ENCODE measurements at regions not wholly inside any gene's neighbourhood (a gene's known extent, or its start where the extent isn't known, plus 50 kb on each side); places are given as distances from the start of the nearest gene placed in this dataset.

DNA sequence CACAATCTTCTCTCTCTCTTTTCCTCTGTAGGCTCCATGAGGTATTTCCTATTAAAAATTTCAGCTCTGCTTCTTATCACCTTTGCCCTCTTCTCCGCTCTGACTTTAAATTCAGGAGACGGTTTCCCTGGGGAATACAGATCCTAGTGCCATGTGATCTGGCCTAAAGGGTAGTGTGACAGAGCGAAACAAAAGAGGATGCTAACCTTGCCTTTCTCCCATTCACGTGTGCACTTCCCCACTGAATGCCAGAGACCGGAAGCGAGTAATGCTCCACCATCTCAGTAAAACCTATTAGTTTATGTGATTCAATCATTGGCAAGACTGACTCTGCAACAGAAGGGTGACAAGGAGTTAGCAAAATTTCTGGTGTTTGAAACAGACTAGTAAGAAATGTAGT is 358.3 kb downstream of the ZNF521 start:
- no peaks in the 10 kb centered on the region for H3K79me1 ChIP-seq (ENCODE audit: insufficient read depth, low read depth, low read length, poor library complexity, severe bottlenecking)
- H3K4me1 ChIP-seq (ENCODE audit: insufficient read depth, low read length) = no peaks in the 10 kb centered on the region
- H3K14ac ChIP-seq (ENCODE audit: insufficient read depth, low read length) = no peak overlapping the region
- Mint-ChIP-seq H3K27ac (no peak overlapping the region), H3K4me3 (no peak overlapping the region), H3K27me3 (ENCODE audit: low read depth) (no peaks in the 10 kb centered on the region), H3K36me3 (ENCODE audit: insufficient read depth in 1 of 3, low read depth in 3 of 3) (peaks cover 0 to under 1% (median 0%) of the 10 kb centered on the region in 3 experiments; a peak in 3 of 7 replicates), H3K4me1 (peaks cover 0 to 6% of the 10 kb centered on the region in 2 experiments; a peak in 2 of 4 replicates), H3K9me3 (peaks cover under 1% of the 10 kb centered on the region in 2 experiments; a peak in 4 of 5 replicates)
- no peaks in the 10 kb centered on the region for H4K20me1 ChIP-seq (ENCODE audit: control insufficient read depth, insufficient read depth, insufficient read length)
- no peak overlapping the region for H4K8ac ChIP-seq (replicated peaks; ENCODE audit: insufficient read length, low read depth, low read length)
- no peak overlapping the region for H3K4ac ChIP-seq (ENCODE audit: low read depth, low read length)
- no peak overlapping the region for H2BK15ac ChIP-seq (ENCODE audit: low read depth, low read length)
- H3K23ac ChIP-seq (ENCODE audit: insufficient read length, low read depth, low read length) = no peak overlapping the region
- no peak overlapping the region for H3K56ac ChIP-seq (ENCODE audit: insufficient read length, low read depth, low read length)
- H4K5ac ChIP-seq (ENCODE audit: insufficient read length, low read depth, low read length) = no peak overlapping the region
- no peaks in the 10 kb centered on the region for H3K27me3 ChIP-seq (ENCODE audit: insufficient read depth, low read length)
- H3K9ac ChIP-seq (ENCODE audit: extremely low read depth, insufficient read length, low read length) = no peak overlapping the region
- H3K18ac ChIP-seq (ENCODE audit: insufficient read length, low read depth, low read length) = no peak overlapping the region
- WGBS (ENCODE audit: extremely low coverage, insufficient read length, low lambda C conversion rate) = no CpG with 5 or more reads among the region's 6 CpGs
- no peak overlapping the region for H2AFZ ChIP-seq (ENCODE audit: low read length)
- H2BK5ac ChIP-seq (ENCODE audit: insufficient read length, low read length) = no peak overlapping the region
- H2BK20ac ChIP-seq (ENCODE audit: low read depth, low read length, poor library complexity, severe bottlenecking) = no peak overlapping the region
- H3K9me3 ChIP-seq (ENCODE audit: control insufficient read depth, low read depth, low read length) = no peaks in the 10 kb centered on the region
- H3K4me2 ChIP-seq (ENCODE audit: insufficient read depth, insufficient read length, low read length) = no peak overlapping the region
- TF ChIP-seq, protein P1, sequence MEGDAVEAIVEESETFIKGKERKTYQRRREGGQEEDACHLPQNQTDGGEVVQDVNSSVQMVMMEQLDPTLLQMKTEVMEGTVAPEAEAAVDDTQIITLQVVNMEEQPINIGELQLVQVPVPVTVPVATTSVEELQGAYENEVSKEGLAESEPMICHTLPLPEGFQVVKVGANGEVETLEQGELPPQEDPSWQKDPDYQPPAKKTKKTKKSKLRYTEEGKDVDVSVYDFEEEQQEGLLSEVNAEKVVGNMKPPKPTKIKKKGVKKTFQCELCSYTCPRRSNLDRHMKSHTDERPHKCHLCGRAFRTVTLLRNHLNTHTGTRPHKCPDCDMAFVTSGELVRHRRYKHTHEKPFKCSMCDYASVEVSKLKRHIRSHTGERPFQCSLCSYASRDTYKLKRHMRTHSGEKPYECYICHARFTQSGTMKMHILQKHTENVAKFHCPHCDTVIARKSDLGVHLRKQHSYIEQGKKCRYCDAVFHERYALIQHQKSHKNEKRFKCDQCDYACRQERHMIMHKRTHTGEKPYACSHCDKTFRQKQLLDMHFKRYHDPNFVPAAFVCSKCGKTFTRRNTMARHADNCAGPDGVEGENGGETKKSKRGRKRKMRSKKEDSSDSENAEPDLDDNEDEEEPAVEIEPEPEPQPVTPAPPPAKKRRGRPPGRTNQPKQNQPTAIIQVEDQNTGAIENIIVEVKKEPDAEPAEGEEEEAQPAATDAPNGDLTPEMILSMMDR (conservative IDR thresholded peaks at IDR 0.05) = no peak
- H4K91ac ChIP-seq (ENCODE audit: insufficient read length, low read depth, low read length) = no peak overlapping the region
- DNase-seq = no peak
- no peak overlapping the region for H3T11ph ChIP-seq (ENCODE audit: low read length)
- H2BK12ac ChIP-seq (ENCODE audit: insufficient read length, low read depth, low read length) = no peak overlapping the region
- H2BK120ac ChIP-seq (ENCODE audit: low read depth, low read length, poor library complexity, severe bottlenecking) = no peak overlapping the region
- H3K79me2 ChIP-seq (ENCODE audit: insufficient read depth, low read length) = no peaks in the 10 kb centered on the region
- H3K23me2 ChIP-seq (ENCODE audit: insufficient read length, low read depth, low read length, poor library complexity, severe bottlenecking) = no peaks in the 10 kb centered on the region
- no peak overlapping the region for H2AK5ac ChIP-seq (ENCODE audit: insufficient read length, low read length)
- H3K27ac ChIP-seq (ENCODE audit: insufficient read length, low read depth, low read length) = no peak overlapping the region
